ENCODE measurements at regions not wholly inside any gene's neighbourhood (a gene's known extent, or its start where the extent isn't known, plus 50 kb on each side); places are given as distances from the start of the nearest gene placed in this dataset.

- no peak for TF ChIP-seq POLR2AphosphoS5 (IDR thresholded peaks at IDR 0.05; ENCODE audit: low read depth, low read length)
- TF ChIP-seq POLR2A (IDR thresholded peaks at IDR 0.05; ENCODE audit: low read depth, low read length) = no peak
- no peak for TF ChIP-seq SPI1 (IDR thresholded peaks at IDR 0.05; ENCODE audit: low read depth, low read length)
- TF ChIP-seq TAF1 (IDR thresholded peaks at IDR 0.05; ENCODE audit: low read depth, low read length) = no peak
- no peak for TF ChIP-seq POU2F2 (IDR thresholded peaks at IDR 0.05; ENCODE audit: low read depth, low read length)
These were observed 147.5 kb upstream of the FUNDC1 start for GRCh38 chrX:44690129-44690528.
